ENCODE measurements at regions not wholly inside any gene's neighbourhood (a gene's known extent, or its start where the extent isn't known, plus 50 kb on each side); places are given as distances from the start of the nearest gene placed in this dataset.

- Histone ChIP-seq H3K27ac (ENCODE audit: low read depth, low read length) (no peak overlapping the region), H3K4me3 (ENCODE audit: low read length) (no peak overlapping the region), H3K79me2 (ENCODE audit: control insufficient read depth, low read length) (no peaks in the 10 kb centered on the region), H3K9me2 (replicated peaks; ENCODE audit: control insufficient read depth, low read length) (no peaks in the 10 kb centered on the region), H3K36me3 (ENCODE audit: control insufficient read depth, low read length) (no peaks in the 10 kb centered on the region), H4K20me1 (ENCODE audit: control insufficient read depth, insufficient read depth, low read depth, low read length) (no peaks in the 10 kb centered on the region), H3K4me2 (ENCODE audit: low read length) (0 out of 2 replicates have a peak overlapping the region, but pooled peaks have one; percentile 12), H3K4me1 (ENCODE audit: control insufficient read depth, low read length) (peaks cover 12% of the 10 kb centered on the region), H3F3A (ENCODE audit: control insufficient read depth, insufficient read depth) (no peaks in the 10 kb centered on the region), H3K9me3 (ENCODE audit: control insufficient read depth, insufficient read depth, low read length) (no peaks in the 10 kb centered on the region), H3K27me3 (ENCODE audit: control insufficient read depth, low read length) (no peaks in the 10 kb centered on the region)
- TF ChIP-seq EZH2phosphoT487 (IDR thresholded peaks at IDR 0.05; ENCODE audit: borderline replicate concordance, low read length), result no peak
- TF ChIP-seq CTCF (IDR thresholded peaks at IDR 0.05; ENCODE audit: low read depth, low read length, poor library complexity, severe bottlenecking), result peak; percentile 71
These were observed 207.9 kb upstream of the C1orf87 start for GRCh38 chr1:60281360-60281932.

- Histone ChIP-seq H4K20me1 (ENCODE audit: control insufficient read depth, insufficient read depth, low read depth, low read length) (no peaks in the 10 kb centered on the region), H3K9me2 (replicated peaks; ENCODE audit: control insufficient read depth, low read length) (no peaks in the 10 kb centered on the region), H3K27ac (ENCODE audit: low read depth, low read length) (no peak overlapping the region), H3K79me2 (ENCODE audit: control insufficient read depth, low read length) (no peaks in the 10 kb centered on the region), H3K4me2 (ENCODE audit: low read length) (0 out of 2 replicates have a peak overlapping the region, but pooled peaks have one; percentile 12), H3K4me1 (ENCODE audit: control insufficient read depth, low read length) (peaks cover 12% of the 10 kb centered on the region), H3K9me3 (ENCODE audit: control insufficient read depth, insufficient read depth, low read length) (no peaks in the 10 kb centered on the region), H3K27me3 (ENCODE audit: control insufficient read depth, low read length) (no peaks in the 10 kb centered on the region), H3K4me3 (ENCODE audit: low read length) (no peak overlapping the region), H3F3A (ENCODE audit: control insufficient read depth, insufficient read depth) (no peaks in the 10 kb centered on the region), H3K36me3 (ENCODE audit: control insufficient read depth, low read length) (no peaks in the 10 kb centered on the region)
- TF ChIP-seq EZH2phosphoT487 (IDR thresholded peaks at IDR 0.05; ENCODE audit: borderline replicate concordance, low read length), result no peak
- TF ChIP-seq CTCF (IDR thresholded peaks at IDR 0.05; ENCODE audit: low read depth, low read length, poor library complexity, severe bottlenecking), result no peak
These were observed 207.2 kb upstream of the C1orf87 start for GRCh38 chr1:60280819-60281218.

DNA sequence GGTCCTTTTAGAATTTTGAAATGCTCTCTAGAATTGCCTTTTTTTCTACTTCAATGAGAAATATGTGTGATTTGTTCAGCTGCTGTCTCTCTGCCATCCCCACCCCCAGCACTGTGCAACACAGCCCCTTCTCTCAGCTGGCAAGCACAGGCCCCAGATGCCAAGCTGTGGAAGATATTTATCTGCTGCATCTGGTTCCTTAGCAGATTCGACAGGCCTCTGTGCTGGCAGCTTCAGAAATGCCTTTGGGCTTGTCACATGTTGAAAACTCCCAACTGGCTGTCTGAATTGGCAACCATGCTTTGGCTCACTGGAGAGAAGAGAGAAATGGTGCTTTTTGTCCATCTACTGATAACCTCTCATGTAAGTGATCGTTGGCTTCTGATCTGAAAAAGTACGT is 206.7 kb upstream of the C1orf87 start:
- H3K79me2 ChIP-seq (ENCODE audit: control insufficient read depth, low read length), result no peaks in the 10 kb centered on the region
- no peaks in the 10 kb centered on the region for H4K20me1 ChIP-seq (ENCODE audit: control insufficient read depth, insufficient read depth, low read depth, low read length)
- H3K4me1 ChIP-seq (ENCODE audit: control insufficient read depth, low read length), result peaks cover 12% of the 10 kb centered on the region
- no peak for TF ChIP-seq EZH2phosphoT487 (IDR thresholded peaks at IDR 0.05; ENCODE audit: borderline replicate concordance, low read length)
- no peak for TF ChIP-seq CTCF (IDR thresholded peaks at IDR 0.05; ENCODE audit: low read depth, low read length, poor library complexity, severe bottlenecking)
- H3K4me2 ChIP-seq (ENCODE audit: low read length), result no peak overlapping the region
- H3F3A ChIP-seq (ENCODE audit: control insufficient read depth, insufficient read depth), result no peaks in the 10 kb centered on the region
- no peak overlapping the region for H3K4me3 ChIP-seq (ENCODE audit: low read length)
- H3K36me3 ChIP-seq (ENCODE audit: control insufficient read depth, low read length), result no peaks in the 10 kb centered on the region
- H3K9me3 ChIP-seq (ENCODE audit: control insufficient read depth, insufficient read depth, low read length), result no peaks in the 10 kb centered on the region
- no peaks in the 10 kb centered on the region for H3K27me3 ChIP-seq (ENCODE audit: control insufficient read depth, low read length)
- no peaks in the 10 kb centered on the region for H3K9me2 ChIP-seq (replicated peaks; ENCODE audit: control insufficient read depth, low read length)
- no peak overlapping the region for H3K27ac ChIP-seq (ENCODE audit: low read depth, low read length)

All from DOHH2 (cell line).